ENCODE measurements at regions not wholly inside any gene's neighbourhood (a gene's known extent, or its start where the extent isn't known, plus 50 kb on each side); places are given as distances from the start of the nearest gene placed in this dataset.

GRCh38 chr6:193773-194310 is 98.4 kb upstream of the DUSP22 start:
- no peak for DNase-seq
- Mint-ChIP-seq H3K9me3 (no peaks in the 10 kb centered on the region), H3K4me1 (peaks cover 36% of the 10 kb centered on the region), H3K4me3 (no peak overlapping the region), H3K36me3 (ENCODE audit: low read depth) (no peaks in the 10 kb centered on the region), H3K27me3 (ENCODE audit: low read depth, poor library complexity) (peaks cover 19% of the 10 kb centered on the region), H3K27ac (no peak overlapping the region)
- no peak for TF ChIP-seq CTCF (IDR thresholded peaks at IDR 0.05)

DNA sequence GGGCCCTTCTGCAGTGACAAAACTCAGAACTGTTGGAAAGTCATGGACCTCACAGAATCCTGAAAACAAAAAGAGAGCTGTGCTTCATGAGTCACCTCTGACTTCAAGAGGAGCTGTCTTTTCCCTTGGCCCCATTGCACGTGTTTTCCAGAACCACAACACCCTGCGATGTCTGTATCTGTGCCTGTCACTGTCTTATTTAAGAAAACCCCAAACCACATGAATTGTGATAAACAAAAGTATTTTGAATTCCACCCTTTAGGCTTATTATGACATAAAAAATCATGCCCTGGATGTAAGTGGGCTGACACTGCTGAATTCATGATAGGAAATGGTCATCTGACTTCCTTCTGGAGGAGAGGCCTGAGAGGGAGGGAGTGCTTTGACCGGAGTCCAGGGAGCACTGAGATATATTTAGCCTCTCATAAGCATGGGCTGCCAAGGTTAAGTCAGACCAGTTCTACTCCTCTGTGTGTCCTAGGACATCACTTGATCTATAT is 96.4 kb upstream of the DUSP22 start:
- DNase-seq = no peak
- H3K9me3 Mint-ChIP-seq = peaks cover 3% of the 10 kb centered on the region
- no peak overlapping the region for H3K27ac Mint-ChIP-seq
- H3K36me3 Mint-ChIP-seq (ENCODE audit: low read depth) = no peaks in the 10 kb centered on the region
- peaks cover 16% of the 10 kb centered on the region for H3K4me1 Mint-ChIP-seq
- no peak overlapping the region for H3K4me3 Mint-ChIP-seq
- no peak for TF ChIP-seq CTCF (IDR thresholded peaks at IDR 0.05)
- H3K27me3 Mint-ChIP-seq (ENCODE audit: low read depth, poor library complexity) = peaks cover 23% of the 10 kb centered on the region

GRCh38 chr6:196543-196942 is 95.7 kb upstream of the DUSP22 start:
- H3K27ac Mint-ChIP-seq = no peak overlapping the region
- H3K4me1 Mint-ChIP-seq = peaks cover 12% of the 10 kb centered on the region
- no peak for DNase-seq
- peaks cover 23% of the 10 kb centered on the region for H3K27me3 Mint-ChIP-seq (ENCODE audit: low read depth, poor library complexity)
- no peak overlapping the region for H3K4me3 Mint-ChIP-seq
- H3K9me3 Mint-ChIP-seq = peaks cover 3% of the 10 kb centered on the region
- TF ChIP-seq CTCF (IDR thresholded peaks at IDR 0.05) = no peak
- no peaks in the 10 kb centered on the region for H3K36me3 Mint-ChIP-seq (ENCODE audit: low read depth)

GRCh38 chr6:203661-204060 is 88.6 kb upstream of the DUSP22 start:
- H3K4me1 Mint-ChIP-seq = peaks cover under 1% of the 10 kb centered on the region
- no peaks in the 10 kb centered on the region for H3K36me3 Mint-ChIP-seq (ENCODE audit: low read depth)
- H3K9me3 Mint-ChIP-seq = peaks cover 10% of the 10 kb centered on the region
- no peak overlapping the region for H3K4me3 Mint-ChIP-seq
- H3K27ac Mint-ChIP-seq = no peak overlapping the region
- H3K27me3 Mint-ChIP-seq (ENCODE audit: low read depth, poor library complexity) = peaks cover 21% of the 10 kb centered on the region
- DNase-seq = no peak
- TF ChIP-seq CTCF (IDR thresholded peaks at IDR 0.05) = no peak

GRCh38 chr6:206264-206663 is 86.0 kb upstream of the DUSP22 start:
- peaks cover 26% of the 10 kb centered on the region for H3K4me1 Mint-ChIP-seq
- H3K4me3 Mint-ChIP-seq = no peak overlapping the region
- no peak overlapping the region for H3K27ac Mint-ChIP-seq
- DNase-seq = no peak
- peaks cover 7% of the 10 kb centered on the region for H3K9me3 Mint-ChIP-seq
- H3K27me3 Mint-ChIP-seq (ENCODE audit: low read depth, poor library complexity) = peaks cover 35% of the 10 kb centered on the region
- no peaks in the 10 kb centered on the region for H3K36me3 Mint-ChIP-seq (ENCODE audit: low read depth)
- no peak for TF ChIP-seq CTCF (IDR thresholded peaks at IDR 0.05)

- Mint-ChIP-seq H3K36me3 (ENCODE audit: low read depth) (no peaks in the 10 kb centered on the region), H3K9me3 (peaks cover 9% of the 10 kb centered on the region), H3K27ac (no peak overlapping the region), H3K27me3 (ENCODE audit: low read depth, poor library complexity) (peaks cover 39% of the 10 kb centered on the region), H3K4me3 (no peak overlapping the region), H3K4me1 (peaks cover 43% of the 10 kb centered on the region)
- DNase-seq = no peak
- TF ChIP-seq CTCF (IDR thresholded peaks at IDR 0.05) = no peak
Observed at GRCh38 chr6:208364-208763, 83.9 kb upstream of the DUSP22 start.

All from nephron progenitor cell (in vitro differentiated cells).